Mononuclear cell (primary cell): ENCODE measurements at regions not wholly inside any gene's neighbourhood (a gene's known extent, or its start where the extent isn't known, plus 50 kb on each side); places are given as distances from the start of the nearest gene placed in this dataset.

Experiments used
- H3K27me3 ChIP-seq: 2 replicates; pipeline ENCODE4 v1.6.0; 2011; ENCODE audit warnings: low read length, control low read depth; ENCODE audit not compliant: insufficient read depth
- H3K4me1 ChIP-seq: 2 replicates; pipeline ENCODE4 v1.5.1; 2011; ENCODE audit warnings: mild to moderate bottlenecking, low read length, control low read depth; ENCODE audit not compliant: insufficient read depth
- H3K4me3 ChIP-seq: 2 replicates; pipeline ENCODE4 v1.5.1; 2011; ENCODE audit warnings: mild to moderate bottlenecking, low read length, moderate library complexity
- H3K9me3 ChIP-seq: 2 replicates; pipeline ENCODE4 v1.5.1; 2011; ENCODE audit warnings: low read depth, mild to moderate bottlenecking, control low read depth, low read length

DNA sequence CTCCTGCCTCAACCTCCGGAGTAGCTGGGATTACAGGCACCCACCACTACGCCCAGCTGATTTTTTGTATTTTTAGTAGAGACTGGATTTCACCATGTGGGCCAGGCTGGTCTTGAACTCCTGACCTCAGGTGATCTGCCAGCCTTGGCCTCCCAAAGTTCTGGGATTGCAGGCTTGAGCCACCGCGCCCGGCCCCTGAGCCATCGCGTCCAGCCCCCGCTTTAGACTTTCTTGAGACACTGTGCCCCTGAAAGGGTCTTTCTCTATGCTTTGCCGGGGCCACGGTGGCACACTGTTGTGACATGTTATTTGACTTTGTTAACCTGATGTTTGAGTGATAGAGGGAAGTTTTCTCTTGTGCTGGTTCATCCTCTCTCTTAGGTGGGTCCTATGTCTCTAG, 186.4 kb downstream of the BTG1 start:
- Histone ChIP-seq H3K4me3 (no peak overlapping the region), H3K4me1 (no peaks in the 10 kb centered on the region), H3K27me3 (no peaks in the 10 kb centered on the region), H3K9me3 (no peaks in the 10 kb centered on the region)

DNA sequence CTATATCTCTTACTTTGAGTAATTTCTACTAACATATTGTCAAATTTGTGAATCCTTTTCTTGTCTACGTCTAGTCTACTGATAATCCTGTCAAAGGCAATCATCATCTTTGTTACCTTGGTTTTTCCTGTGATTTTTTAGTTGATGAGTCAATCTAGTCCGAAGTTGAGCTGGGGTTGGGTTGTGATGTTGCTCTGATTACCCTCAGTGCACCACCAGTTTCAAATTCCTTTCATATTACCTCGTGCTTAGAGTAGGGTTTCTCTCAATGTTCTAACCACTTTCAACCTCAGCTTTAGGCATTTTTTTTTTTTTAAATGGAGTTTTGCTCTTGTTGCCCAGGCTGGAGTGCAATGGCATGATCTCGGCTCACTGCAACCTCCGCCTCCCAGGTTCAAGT, 186.8 kb downstream of the BTG1 start:
- no peaks in the 10 kb centered on the region for H3K9me3 ChIP-seq
- H3K4me1 ChIP-seq = no peaks in the 10 kb centered on the region
- no peaks in the 10 kb centered on the region for H3K27me3 ChIP-seq
- H3K4me3 ChIP-seq = no peak overlapping the region

DNA sequence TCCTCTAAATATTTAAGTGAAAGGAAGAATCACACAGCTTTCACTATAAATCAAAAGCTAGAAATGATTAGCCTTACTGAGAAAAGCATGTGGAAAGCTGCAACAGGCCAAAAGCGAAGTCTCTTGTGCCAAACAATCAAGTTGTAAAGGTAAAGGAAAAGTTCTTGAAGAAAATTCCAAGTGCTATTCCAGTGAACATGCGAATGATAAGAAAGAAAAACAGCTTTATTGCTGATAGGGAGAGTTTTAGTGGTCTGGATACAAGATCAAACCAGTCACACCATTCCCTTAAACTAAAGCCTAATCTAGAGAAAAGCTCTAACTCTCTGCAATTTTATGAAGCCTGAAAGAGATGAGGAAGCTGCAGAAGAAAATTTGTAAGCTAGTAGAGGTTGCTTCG, 190.9 kb downstream of the BTG1 start:
- H3K4me1 ChIP-seq = no peaks in the 10 kb centered on the region
- H3K4me3 ChIP-seq = no peak overlapping the region
- no peaks in the 10 kb centered on the region for H3K27me3 ChIP-seq
- H3K9me3 ChIP-seq = no peaks in the 10 kb centered on the region

DNA sequence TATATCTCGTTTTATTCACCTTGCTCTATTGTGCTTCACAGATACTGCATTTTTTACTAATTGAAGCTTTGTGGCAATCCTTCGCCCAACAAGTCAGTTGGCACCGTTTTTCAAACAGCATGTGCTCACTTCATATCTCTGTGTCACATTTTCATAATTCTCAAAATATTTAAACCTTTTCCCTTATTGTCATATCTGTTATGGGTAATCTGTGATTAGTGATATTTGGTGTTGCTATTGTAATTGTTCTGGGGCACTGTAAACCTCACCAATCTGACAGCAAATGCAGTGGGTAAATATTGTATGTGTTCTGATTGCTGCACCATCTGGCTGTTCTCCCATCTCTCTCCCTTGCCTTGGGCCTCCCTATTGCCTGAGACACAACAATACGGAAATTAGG, 191.3 kb downstream of the BTG1 start:
- Histone ChIP-seq H3K4me1 (no peaks in the 10 kb centered on the region), H3K4me3 (no peak overlapping the region), H3K27me3 (no peaks in the 10 kb centered on the region), H3K9me3 (no peaks in the 10 kb centered on the region)

DNA sequence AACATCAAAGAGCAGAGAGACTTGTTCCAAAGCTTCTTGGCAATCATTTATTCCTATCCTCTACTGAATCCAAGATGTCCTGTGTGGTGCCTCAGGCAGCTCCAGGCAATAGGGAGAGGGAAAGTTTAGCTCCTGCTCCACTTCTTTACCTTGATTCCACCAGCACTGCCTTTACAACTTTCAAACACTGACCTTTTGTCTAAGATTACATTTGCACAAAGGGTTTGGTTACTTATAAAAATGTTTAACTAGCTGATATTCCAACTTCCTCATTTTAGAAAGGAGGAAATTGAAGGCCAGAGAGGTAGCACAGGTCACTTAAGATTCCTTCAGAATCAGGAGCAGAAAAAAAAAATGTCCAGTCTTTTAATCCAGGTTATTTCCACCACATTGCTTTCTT, 192.7 kb downstream of the BTG1 start:
- Histone ChIP-seq H3K27me3 (no peaks in the 10 kb centered on the region), H3K4me3 (no peak overlapping the region), H3K9me3 (no peaks in the 10 kb centered on the region), H3K4me1 (no peaks in the 10 kb centered on the region)

DNA sequence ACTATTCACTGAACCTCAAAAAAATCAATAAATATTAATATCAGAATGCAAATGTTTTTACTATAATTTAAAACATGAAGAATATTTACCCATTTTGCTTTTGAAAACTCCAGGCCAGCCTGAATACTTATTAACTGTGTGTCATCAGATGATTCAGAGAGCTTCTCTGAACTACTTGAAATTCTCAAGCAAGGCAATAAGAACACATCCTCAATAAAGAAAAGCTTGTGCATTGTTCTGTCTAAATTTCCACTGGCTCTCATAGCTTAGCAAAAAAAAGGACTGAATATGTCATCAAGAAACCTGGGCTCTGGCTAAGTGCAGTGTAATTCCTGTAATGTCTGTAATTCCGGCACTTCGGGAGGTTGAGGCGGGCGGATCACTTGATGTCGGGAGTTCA, 194.1 kb downstream of the BTG1 start:
- H3K4me3 ChIP-seq = no peak overlapping the region
- H3K9me3 ChIP-seq = no peaks in the 10 kb centered on the region
- no peaks in the 10 kb centered on the region for H3K27me3 ChIP-seq
- no peaks in the 10 kb centered on the region for H3K4me1 ChIP-seq

DNA sequence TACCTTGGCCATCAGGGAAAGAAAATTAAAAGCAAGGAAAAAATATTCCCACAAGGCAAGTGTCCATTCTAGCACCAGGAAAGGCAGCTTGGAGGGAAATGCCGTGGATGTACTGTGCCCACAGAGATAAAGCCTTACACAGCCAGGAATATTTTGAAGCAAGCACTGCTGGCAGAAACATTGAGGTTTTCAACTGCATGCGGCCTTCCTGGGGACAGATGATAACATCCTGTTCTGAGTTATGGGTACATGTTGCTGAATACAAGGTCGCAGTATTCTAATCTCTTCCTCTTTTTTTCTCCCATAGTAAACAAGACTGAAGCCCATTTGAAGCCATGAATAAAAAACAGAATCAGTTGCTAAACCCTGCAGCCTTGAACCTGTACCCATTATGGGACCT, 197.1 kb downstream of the BTG1 start:
- H3K27me3 ChIP-seq = no peaks in the 10 kb centered on the region
- no peaks in the 10 kb centered on the region for H3K4me1 ChIP-seq
- no peak overlapping the region for H3K4me3 ChIP-seq
- H3K9me3 ChIP-seq = no peaks in the 10 kb centered on the region

DNA sequence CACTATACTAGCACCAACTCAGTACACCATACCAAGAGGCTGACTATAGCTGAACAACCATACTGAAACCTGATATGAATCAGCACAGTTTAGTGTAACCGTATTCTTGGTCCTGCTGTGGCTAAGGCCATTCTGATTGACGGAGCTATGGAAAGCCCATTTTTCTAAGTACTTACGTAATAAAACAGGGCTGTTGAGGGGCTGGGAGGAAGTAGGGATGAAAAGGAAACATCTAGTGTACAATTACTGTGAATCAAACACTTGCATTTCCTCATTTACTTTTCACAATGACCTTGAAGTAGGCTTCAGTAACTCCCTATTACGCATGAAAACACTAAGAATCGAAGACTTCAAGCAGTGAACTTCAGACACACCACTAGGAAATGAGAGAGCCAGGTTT, 198.2 kb downstream of the BTG1 start:
- Histone ChIP-seq H3K4me1 (no peaks in the 10 kb centered on the region), H3K27me3 (no peaks in the 10 kb centered on the region), H3K9me3 (no peaks in the 10 kb centered on the region), H3K4me3 (no peak overlapping the region)

DNA sequence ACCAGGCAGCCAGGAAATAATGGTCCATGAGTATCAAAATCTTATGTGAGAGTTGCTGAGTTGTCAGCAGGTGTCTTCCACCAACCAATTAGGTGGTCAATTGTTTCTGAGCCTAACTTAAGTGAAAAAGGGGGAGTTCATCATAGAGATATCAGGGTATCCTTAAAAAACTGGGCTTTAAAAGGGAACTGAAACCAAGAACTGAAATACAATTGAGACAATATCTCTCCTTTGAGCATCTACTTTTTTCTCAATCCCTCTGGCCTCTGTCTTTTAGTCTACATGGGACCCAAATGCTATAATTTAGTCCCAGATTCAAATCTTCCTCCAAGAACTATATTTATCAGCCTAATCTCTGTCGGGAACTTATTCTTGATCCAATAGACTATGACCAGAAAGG, 201.0 kb downstream of the BTG1 start:
- no peaks in the 10 kb centered on the region for H3K27me3 ChIP-seq
- H3K9me3 ChIP-seq = no peaks in the 10 kb centered on the region
- no peaks in the 10 kb centered on the region for H3K4me1 ChIP-seq
- H3K4me3 ChIP-seq = no peak overlapping the region

DNA sequence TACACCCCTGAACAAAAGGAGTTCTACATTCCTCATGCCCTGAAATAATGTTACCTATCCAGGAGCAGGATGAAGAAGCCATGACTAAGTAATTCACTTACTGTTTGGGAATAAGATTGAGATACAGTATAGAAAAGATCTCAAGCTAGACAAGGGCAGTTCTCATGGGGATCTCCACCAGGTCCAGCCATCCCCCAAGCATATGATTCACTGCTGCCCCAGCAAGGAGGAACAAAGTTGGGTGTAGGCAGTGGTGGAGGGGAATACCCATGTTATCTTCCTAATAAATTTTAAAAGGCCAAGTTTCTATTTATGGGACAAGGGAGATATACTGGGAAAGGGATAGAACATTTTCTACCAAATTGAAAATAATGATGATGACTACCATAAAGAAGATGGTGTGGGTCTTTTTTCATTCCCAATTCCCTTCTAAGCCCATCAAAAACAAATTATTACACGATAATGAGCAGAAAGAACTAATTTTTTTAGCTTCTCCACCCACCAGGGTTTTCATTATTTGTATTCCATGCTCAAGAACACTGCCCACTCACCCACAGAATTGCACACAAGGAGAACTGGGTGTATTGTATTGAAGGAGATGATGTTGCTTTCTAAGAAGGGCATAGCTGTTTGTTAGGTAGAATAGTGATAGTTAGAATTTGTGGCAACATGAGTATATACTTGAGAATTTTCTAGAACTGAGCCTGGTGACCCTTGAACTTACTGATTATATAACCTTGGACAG, 204.6 kb downstream of the BTG1 start:
- Histone ChIP-seq H3K4me3 (no peak overlapping the region), H3K27me3 (no peaks in the 10 kb centered on the region), H3K9me3 (no peaks in the 10 kb centered on the region)

DNA sequence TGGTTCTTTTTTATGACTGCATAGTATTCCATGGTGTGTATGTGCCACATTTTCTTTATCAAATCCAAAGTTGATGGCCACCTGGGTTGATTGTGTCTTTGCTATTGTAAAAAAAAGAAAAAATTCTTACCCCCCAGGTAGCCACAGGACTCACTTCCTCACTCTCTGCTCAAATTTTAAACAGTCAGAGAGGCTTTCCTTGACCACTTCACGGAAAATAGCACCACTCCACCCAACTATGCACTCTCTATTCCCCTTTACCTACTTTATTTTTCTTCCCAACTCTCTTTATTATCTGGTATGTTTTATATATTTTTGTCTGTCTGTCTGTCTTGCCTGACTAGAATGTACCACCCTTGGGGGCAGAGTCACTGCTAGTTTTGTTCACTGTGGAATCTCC, 205.3 kb downstream of the BTG1 start:
- no peaks in the 10 kb centered on the region for H3K4me1 ChIP-seq
- no peaks in the 10 kb centered on the region for H3K27me3 ChIP-seq
- H3K4me3 ChIP-seq = no peak overlapping the region
- H3K9me3 ChIP-seq = no peaks in the 10 kb centered on the region

More for the DNA sequence above, 204.6 kb downstream of the BTG1 start:
- H3K4me1 ChIP-seq = no peaks in the 10 kb centered on the region

DNA sequence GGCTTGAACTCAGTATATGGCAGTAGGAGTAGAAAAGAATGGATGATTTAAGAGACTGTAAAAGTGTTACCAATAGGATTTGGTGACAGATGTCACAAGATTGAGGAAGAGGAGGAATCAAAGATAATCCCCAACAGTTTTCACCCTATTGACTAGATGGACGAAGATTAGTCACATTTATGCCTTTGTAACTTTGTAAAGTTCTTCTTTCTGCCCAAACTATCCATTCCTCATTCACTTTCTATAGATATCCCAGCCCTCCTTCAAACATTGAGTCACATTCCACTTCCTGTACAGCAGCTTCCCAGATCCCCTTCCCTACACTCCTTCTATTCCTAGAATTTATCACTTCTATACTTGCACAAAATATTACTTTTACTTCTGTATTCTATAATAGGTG, 207.9 kb downstream of the BTG1 start:
- H3K4me1 ChIP-seq = no peaks in the 10 kb centered on the region
- H3K27me3 ChIP-seq = no peaks in the 10 kb centered on the region
- no peak overlapping the region for H3K4me3 ChIP-seq
- no peaks in the 10 kb centered on the region for H3K9me3 ChIP-seq

DNA sequence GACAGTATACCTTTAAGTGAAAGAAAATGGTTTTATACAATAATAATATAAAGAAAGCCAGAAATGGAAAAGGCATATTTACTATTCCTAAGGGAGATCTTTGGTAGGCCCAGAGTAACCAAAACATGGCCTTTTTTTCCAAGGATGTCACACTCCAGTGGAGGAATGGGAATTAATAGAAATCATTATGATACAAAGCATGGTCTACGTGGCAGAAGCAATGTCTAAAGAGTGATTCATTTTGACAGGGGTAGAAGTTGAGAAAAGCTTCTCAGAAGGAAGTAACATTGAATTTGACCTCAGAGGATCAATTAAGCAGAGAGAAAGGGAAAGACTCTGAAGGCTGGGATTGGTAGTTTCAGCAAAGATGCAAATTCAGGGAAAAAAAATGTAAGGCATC, 208.6 kb downstream of the BTG1 start:
- Histone ChIP-seq H3K9me3 (no peaks in the 10 kb centered on the region), H3K4me3 (no peak overlapping the region), H3K27me3 (no peaks in the 10 kb centered on the region), H3K4me1 (no peaks in the 10 kb centered on the region)

DNA sequence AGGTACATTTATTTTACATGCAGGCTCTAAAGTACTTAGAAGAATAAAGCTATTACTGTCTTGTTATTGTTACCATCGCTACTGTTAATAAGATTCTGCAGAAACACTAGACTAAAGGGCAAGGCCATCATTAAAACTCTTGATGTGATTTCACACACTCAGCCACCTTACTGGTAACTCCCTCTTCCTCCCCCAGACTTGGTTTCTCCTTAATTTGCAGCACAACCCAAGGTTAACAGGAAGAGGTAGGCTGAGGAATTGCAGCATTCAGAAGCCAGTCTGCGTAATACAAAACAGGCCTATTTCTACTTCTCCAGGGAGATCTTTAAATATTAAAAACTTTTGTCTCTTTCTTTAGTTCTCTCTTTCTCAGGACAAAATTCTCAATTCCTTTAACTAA, 210.3 kb downstream of the BTG1 start:
- H3K4me1 ChIP-seq = no peaks in the 10 kb centered on the region
- H3K27me3 ChIP-seq = no peaks in the 10 kb centered on the region
- no peaks in the 10 kb centered on the region for H3K9me3 ChIP-seq
- H3K4me3 ChIP-seq = no peak overlapping the region

DNA sequence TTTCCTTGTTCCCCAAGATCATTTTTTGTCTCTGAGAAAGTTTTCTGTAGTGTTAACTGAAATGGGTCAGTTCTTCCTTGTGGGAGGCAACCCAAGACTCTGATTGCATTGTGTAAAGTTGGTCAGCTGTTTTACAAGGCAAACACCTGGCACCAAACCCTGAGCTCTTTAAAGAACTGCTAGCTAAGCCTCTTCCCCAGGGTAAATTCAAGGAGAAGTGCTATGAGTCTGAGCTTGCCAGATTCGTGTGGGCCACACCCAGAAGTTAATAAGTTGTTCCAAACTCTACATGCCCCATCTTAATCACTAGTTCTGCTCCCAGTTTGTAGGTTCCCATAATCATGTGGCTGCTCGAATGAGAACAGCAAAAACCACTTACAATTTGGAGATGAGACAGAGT, 214.5 kb downstream of the BTG1 start:
- H3K27me3 ChIP-seq = no peaks in the 10 kb centered on the region
- no peaks in the 10 kb centered on the region for H3K9me3 ChIP-seq
- no peaks in the 10 kb centered on the region for H3K4me1 ChIP-seq
- no peak overlapping the region for H3K4me3 ChIP-seq

DNA sequence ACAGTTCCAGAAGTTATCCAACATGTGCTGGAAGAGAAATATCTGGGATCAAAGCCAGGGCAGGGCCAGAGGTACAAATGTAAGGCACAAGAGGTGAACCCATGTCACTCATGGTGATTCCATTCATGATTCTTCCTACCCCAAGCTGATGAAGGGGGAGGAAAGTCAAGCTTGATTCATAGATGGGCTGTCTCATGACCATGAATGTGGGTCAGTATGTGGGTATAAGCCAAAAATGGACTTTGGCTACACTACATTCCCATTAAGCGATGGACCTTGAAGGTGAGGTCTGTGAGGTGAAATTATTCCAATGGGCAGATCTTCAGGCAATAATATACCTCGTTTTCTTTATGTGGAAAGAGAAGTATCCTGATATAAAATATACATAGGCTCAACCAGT, 217.1 kb downstream of the BTG1 start:
- no peak overlapping the region for H3K4me3 ChIP-seq
- H3K4me1 ChIP-seq = no peaks in the 10 kb centered on the region

More for the DNA sequence above, 217.1 kb downstream of the BTG1 start:
- Histone ChIP-seq H3K27me3 (no peaks in the 10 kb centered on the region), H3K9me3 (no peaks in the 10 kb centered on the region)
